ENCODE measurements at regions not wholly inside any gene's neighbourhood (a gene's known extent, or its start where the extent isn't known, plus 50 kb on each side); places are given as distances from the start of the nearest gene placed in this dataset.
A peak's percentile ranks its signal among the peaks of the same experiment; 100 is the strongest.

DNA sequence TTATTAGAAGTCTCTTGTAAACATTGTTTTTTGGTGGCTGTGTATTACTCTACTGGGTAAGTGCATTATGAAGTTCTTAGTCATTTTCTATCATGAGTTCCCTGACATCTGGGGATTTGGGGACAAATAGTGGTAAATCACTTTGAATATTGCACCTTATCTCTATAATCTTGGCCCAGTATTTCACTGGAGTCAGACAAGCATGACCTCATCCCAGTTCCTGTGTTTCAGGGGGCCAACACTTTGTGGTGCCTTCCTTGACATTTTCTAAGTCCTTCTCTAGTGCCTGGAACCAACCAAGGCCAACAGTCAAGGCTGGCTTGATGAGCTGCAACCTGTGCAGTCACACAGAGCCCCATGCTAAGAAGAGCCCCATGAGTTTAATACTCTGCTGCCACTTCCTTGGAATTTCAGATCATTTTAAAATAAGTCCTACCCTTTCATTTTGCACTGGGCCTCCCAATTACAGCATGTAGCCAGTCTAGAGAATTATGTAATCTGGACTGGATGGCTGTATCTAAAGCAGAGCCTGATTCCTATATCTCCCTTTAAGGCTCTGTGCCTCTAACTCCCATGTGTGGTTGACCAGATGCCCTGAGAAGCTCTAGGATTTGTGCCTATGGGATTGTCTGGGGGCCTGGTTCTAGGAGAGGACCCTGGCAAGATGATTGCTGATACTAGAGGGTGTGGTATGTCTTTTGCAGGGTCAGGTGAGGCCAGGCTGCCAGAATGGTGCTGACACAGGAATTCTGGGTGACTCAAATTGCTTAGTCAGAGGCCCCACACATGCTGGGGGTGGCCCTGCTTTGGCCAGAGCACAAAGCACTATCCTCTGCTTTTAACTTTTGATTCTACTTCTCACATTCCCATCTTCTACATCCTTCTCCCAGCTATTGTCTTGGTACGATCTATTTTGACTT, 319.6 kb upstream of the TBC1D5 start:
- H3K4me2 ChIP-seq (ENCODE audit: low read length) = no peak overlapping the region
- intact Hi-C loops (cut with micrococcal nuclease; ENCODE audit: unreplicated experiment) = no loop called here
- H3K9me3 ChIP-seq (ENCODE audit: low read length) = no peaks in the 10 kb centered on the region
- H3K36me3 ChIP-seq (ENCODE audit: insufficient read depth, low read length) = no peaks in the 10 kb centered on the region
- no peaks in the 10 kb centered on the region for H3K9me2 ChIP-seq (ENCODE audit: insufficient read depth, low read length)
- 0 out of 2 replicates have a peak overlapping the region, but pooled peaks have one; percentile 23 for H2AFZ ChIP-seq (ENCODE audit: low read length)
- no peaks in the 10 kb centered on the region for H3K79me2 ChIP-seq (ENCODE audit: insufficient read depth, low read depth, low read length)
- H4K20me1 ChIP-seq (ENCODE audit: insufficient read depth, low read length) = no peaks in the 10 kb centered on the region
- POLR2A ChIA-PET = interaction anchor here (1.2 kb wide), 1 partner anchor 23 kb away, joined by 3 read pairs; no protein-coding TSS in a partner anchor
- no peak for DNase-seq (ENCODE audit: low spot score)
- CTCF ChIA-PET (ENCODE audit: unreplicated experiment) = interaction anchor here (1.1 kb wide), 1 partner anchor 12 kb away, joined by 3 read pairs; no protein-coding TSS in a partner anchor
- H3K4me1 ChIP-seq (ENCODE audit: insufficient read depth, low read length, poor library complexity, severe bottlenecking) = no peaks in the 10 kb centered on the region
- no peak overlapping the region for H3K4me3 ChIP-seq (ENCODE audit: low read depth, low read length, poor library complexity, severe bottlenecking)
- no peak for TF ChIP-seq EZH2phosphoT487 (IDR thresholded peaks at IDR 0.05; ENCODE audit: borderline replicate concordance, low read depth, low read length)
- TF ChIP-seq, protein P1, sequence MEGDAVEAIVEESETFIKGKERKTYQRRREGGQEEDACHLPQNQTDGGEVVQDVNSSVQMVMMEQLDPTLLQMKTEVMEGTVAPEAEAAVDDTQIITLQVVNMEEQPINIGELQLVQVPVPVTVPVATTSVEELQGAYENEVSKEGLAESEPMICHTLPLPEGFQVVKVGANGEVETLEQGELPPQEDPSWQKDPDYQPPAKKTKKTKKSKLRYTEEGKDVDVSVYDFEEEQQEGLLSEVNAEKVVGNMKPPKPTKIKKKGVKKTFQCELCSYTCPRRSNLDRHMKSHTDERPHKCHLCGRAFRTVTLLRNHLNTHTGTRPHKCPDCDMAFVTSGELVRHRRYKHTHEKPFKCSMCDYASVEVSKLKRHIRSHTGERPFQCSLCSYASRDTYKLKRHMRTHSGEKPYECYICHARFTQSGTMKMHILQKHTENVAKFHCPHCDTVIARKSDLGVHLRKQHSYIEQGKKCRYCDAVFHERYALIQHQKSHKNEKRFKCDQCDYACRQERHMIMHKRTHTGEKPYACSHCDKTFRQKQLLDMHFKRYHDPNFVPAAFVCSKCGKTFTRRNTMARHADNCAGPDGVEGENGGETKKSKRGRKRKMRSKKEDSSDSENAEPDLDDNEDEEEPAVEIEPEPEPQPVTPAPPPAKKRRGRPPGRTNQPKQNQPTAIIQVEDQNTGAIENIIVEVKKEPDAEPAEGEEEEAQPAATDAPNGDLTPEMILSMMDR (conservative IDR thresholded peaks at IDR 0.05; ENCODE audit: low read length) = no peak
- BruUV-seq (replicated peaks) = no TSS peak
- H3K27ac ChIP-seq (ENCODE audit: low read depth, low read length, poor library complexity, severe bottlenecking) = no peak overlapping the region

DNA sequence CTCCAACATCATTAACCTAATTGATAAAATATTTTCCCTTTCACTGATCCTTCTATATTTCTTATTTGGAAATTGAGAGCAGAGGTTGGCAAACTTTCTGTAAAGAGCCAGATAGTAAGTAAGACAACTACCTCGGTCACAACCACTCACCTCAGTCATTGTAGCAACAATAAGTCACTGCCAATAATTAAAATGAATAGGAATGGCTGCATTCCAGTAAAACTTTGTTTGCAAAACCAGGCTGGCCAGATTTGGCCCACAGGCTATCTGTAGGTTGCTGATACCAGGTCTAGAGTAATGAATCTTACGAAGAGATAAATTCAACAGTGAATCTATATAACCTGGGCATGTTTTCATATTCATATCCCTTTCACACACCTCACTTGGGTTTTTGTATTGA, 316.2 kb upstream of the TBC1D5 start:
- TF ChIP-seq, protein P1 (conservative IDR thresholded peaks at IDR 0.05; ENCODE audit: low read length) = no peak
- TF ChIP-seq EZH2phosphoT487 (IDR thresholded peaks at IDR 0.05; ENCODE audit: borderline replicate concordance, low read depth, low read length) = no peak

More for the DNA sequence above, 316.2 kb upstream of the TBC1D5 start:
- H3K27ac ChIP-seq (ENCODE audit: low read depth, low read length, poor library complexity, severe bottlenecking) = no peak overlapping the region
- no peak for DNase-seq (ENCODE audit: low spot score)
- no peak overlapping the region for H3K4me2 ChIP-seq (ENCODE audit: low read length)
- H3K4me1 ChIP-seq (ENCODE audit: insufficient read depth, low read length, poor library complexity, severe bottlenecking) = no peaks in the 10 kb centered on the region
- BruUV-seq (replicated peaks) = no TSS peak
- no peaks in the 10 kb centered on the region for H3K9me2 ChIP-seq (ENCODE audit: insufficient read depth, low read length)
- peaks cover 14% of the 10 kb centered on the region; the same call in 1 of the 2 replicates for H3K9me3 ChIP-seq (ENCODE audit: low read length)
- H2AFZ ChIP-seq (ENCODE audit: low read length) = no peak overlapping the region
- intact Hi-C loops (cut with micrococcal nuclease; ENCODE audit: unreplicated experiment) = no loop called here
- no peaks in the 10 kb centered on the region for H4K20me1 ChIP-seq (ENCODE audit: insufficient read depth, low read length)
- POLR2A ChIA-PET = interaction anchor here (0.5 to 1.1 kb wide), 2 partner anchors 38 to 86 kb away, joined by 3 read pairs; no protein-coding TSS in a partner anchor
- CTCF ChIA-PET (ENCODE audit: unreplicated experiment) = no interaction called here
- no peak overlapping the region for H3K4me3 ChIP-seq (ENCODE audit: low read depth, low read length, poor library complexity, severe bottlenecking)
- no peaks in the 10 kb centered on the region for H3K36me3 ChIP-seq (ENCODE audit: insufficient read depth, low read length)
- no peaks in the 10 kb centered on the region for H3K79me2 ChIP-seq (ENCODE audit: insufficient read depth, low read depth, low read length)
